ENCODE measurements at regions not wholly inside any gene's neighbourhood (a gene's known extent, or its start where the extent isn't known, plus 50 kb on each side); places are given as distances from the start of the nearest gene placed in this dataset.

- no peak for TF ChIP-seq CTCF (IDR thresholded peaks at IDR 0.05 in 4 of 5, conservative IDR thresholded peaks at IDR 0.05 in 1 of 5)
- no peak for TF ChIP-seq POLR2A (IDR thresholded peaks at IDR 0.05)
Observed at GRCh38 chr2:142668420-142668819, 209.0 kb upstream of the KYNU start.

All from gastrocnemius medialis (tissue), 4 donors.